Neural crest cell (in vitro differentiated cells): ENCODE measurements at regions not wholly inside any gene's neighbourhood (a gene's known extent, or its start where the extent isn't known, plus 50 kb on each side); places are given as distances from the start of the nearest gene placed in this dataset.

Experiments used
- DNase-seq: peaks from one replicate; pipeline ENCODE4 v3.0.0; 2021; ENCODE audit warnings: low read depth, mixed read lengths, low spot score
- H3K27ac Mint-ChIP-seq: one replicate; pipeline ENCODE4 v1.8.0; 2021; ENCODE audit warnings: mild to moderate bottlenecking, mixed read lengths; ENCODE audit not compliant: unreplicated experiment
- H3K27me3 Mint-ChIP-seq: 2 replicates; pipeline ENCODE4 v1.8.0; 2021; ENCODE audit warnings: low read depth, mild to moderate bottlenecking, mixed read lengths
- H3K36me3 Mint-ChIP-seq: 2 replicates; pipeline ENCODE4 v1.8.0; 2021; ENCODE audit warnings: low read depth, mild to moderate bottlenecking, mixed read lengths
- H3K4me1 Mint-ChIP-seq: 2 replicates; pipeline ENCODE4 v1.8.0; 2021; ENCODE audit warnings: mixed read lengths
- H3K4me3 Mint-ChIP-seq: one replicate; pipeline ENCODE4 v1.8.0; 2021; ENCODE audit warnings: mild to moderate bottlenecking, mixed read lengths
- H3K9me3 Mint-ChIP-seq: 2 replicates; pipeline ENCODE4 v1.8.0; 2021; ENCODE audit warnings: mixed read lengths
- CTCF ChIP-seq: fragments of 200-600 bp; sonication (generic); conservative IDR thresholded peaks from 2 replicates; pipeline ENCODE4 v1.5.0; 2021; ENCODE audit warnings: antibody characterized with exemption, mild to moderate bottlenecking

- H3K27ac Mint-ChIP-seq, result no peak overlapping the region
- TF ChIP-seq CTCF, result no peak
- DNase-seq, result no peak
- peaks cover 9% of the 10 kb centered on the region for H3K4me1 Mint-ChIP-seq
- H3K9me3 Mint-ChIP-seq, result no peaks in the 10 kb centered on the region
- peaks cover 11% of the 10 kb centered on the region for H3K27me3 Mint-ChIP-seq
- no peak overlapping the region for H3K4me3 Mint-ChIP-seq
- H3K36me3 Mint-ChIP-seq, result no peaks in the 10 kb centered on the region
Measured at GRCh38 chr14:101372894-101373620, 188.2 kb upstream of the DIO3 start.

- TF ChIP-seq CTCF, result no peak
- H3K9me3 Mint-ChIP-seq, result no peaks in the 10 kb centered on the region
Measured at GRCh38 chr14:101373690-101374295, 187.5 kb upstream of the DIO3 start.

DNA sequence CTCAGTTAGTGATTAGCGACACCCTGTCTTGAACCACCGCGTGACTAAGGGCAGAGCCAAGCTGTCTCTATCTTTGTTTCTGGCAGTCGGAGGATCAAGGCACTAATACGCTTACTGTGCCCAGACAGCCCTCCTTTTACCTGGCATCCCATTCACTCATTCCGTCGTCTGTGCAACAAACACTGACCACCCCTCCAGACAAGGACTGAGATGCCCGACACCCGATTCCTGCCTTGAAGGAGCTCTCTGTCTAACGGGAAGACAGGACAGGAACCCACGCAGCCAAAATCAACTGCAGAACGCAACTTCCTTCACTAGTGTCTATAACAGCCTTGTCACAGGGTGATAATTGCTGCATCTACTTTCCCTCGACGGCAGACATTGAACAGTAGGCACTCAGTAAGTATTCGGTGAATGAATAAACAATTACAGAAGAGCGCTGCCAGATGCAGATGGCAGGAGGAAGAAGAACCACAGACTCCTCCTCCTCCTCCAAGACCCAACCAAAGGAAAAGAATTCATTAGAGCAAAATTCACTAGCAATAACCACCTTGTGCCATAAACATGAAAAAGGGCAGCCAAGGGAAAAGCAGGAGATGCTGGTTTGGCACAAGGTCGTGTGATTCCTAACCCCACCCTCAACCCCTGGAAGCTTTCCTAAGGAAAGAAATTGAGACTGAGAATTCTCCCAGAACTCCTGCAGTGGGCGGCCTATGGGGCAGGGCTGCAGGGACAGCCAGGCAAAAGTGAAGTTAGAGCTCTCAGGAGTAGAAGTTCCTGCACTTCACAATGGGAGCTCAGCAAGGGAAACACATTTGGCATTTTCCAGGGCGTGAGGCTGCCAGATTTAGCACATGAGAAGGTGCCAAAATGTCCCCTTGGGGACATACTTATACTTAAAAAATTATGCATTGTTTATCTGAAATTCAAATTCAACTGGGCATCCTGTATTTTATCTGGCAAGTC is 186.6 kb upstream of the DIO3 start:
- Mint-ChIP-seq H3K36me3 (no peaks in the 10 kb centered on the region), H3K27ac (peak overlapping the region; percentile 16), H3K9me3 (no peaks in the 10 kb centered on the region), H3K27me3 (peaks cover 13% of the 10 kb centered on the region), H3K4me1 (peaks cover 9% of the 10 kb centered on the region), H3K4me3 (no peak overlapping the region)
- DNase-seq, result no peak
- TF ChIP-seq CTCF, result no peak

More at GRCh38 chr14:101373690-101374295, 187.5 kb upstream of the DIO3 start:
- H3K36me3 Mint-ChIP-seq, result no peaks in the 10 kb centered on the region
- no peak overlapping the region for H3K4me3 Mint-ChIP-seq
- no peak overlapping the region for H3K27ac Mint-ChIP-seq
- DNase-seq, result no peak
- H3K4me1 Mint-ChIP-seq, result peaks cover 9% of the 10 kb centered on the region
- H3K27me3 Mint-ChIP-seq, result peaks cover 13% of the 10 kb centered on the region

GRCh38 chr14:101377069-101377468 is 184.2 kb upstream of the DIO3 start:
- Mint-ChIP-seq H3K27me3 (peaks cover 13% of the 10 kb centered on the region), H3K36me3 (no peaks in the 10 kb centered on the region), H3K4me3 (no peak overlapping the region), H3K27ac (no peak overlapping the region), H3K9me3 (no peaks in the 10 kb centered on the region), H3K4me1 (peaks cover 9% of the 10 kb centered on the region)
- no peak for TF ChIP-seq CTCF
- DNase-seq, result no peak

GRCh38 chr14:101379842-101380241 is 181.5 kb upstream of the DIO3 start:
- H3K27me3 Mint-ChIP-seq, result peaks cover 11% of the 10 kb centered on the region
- DNase-seq, result no peak
- H3K9me3 Mint-ChIP-seq, result peaks cover 5% of the 10 kb centered on the region
- no peak for TF ChIP-seq CTCF
- H3K4me3 Mint-ChIP-seq, result no peak overlapping the region
- no peaks in the 10 kb centered on the region for H3K4me1 Mint-ChIP-seq
- peaks cover 6% of the 10 kb centered on the region for H3K36me3 Mint-ChIP-seq
- H3K27ac Mint-ChIP-seq, result no peak overlapping the region
